NCI-H2081 treated with DMSO at 0.1 percent for 48 hours (cell line): ENCODE measurements at regions not wholly inside any gene's neighbourhood (a gene's known extent, or its start where the extent isn't known, plus 50 kb on each side); places are given as distances from the start of the nearest gene placed in this dataset.
"Not testable (repeated sequence)": the region's sequence is repeated elsewhere in the genome, so short reads cannot be mapped to it uniquely, and the experiment has no call there.

Experiments
- DNase-seq: peaks from one replicate; lab custom pipeline; 2025; lab: John Stamatoyannopoulos, UW

GRCh38 chr12:89856431-89856830, 147.8 kb upstream of the ATP2B1 start:
- DNase-seq, result no peak

GRCh38 chr12:89848732-89849131, 140.1 kb upstream of the ATP2B1 start:
- DNase-seq, result no peak

DNA sequence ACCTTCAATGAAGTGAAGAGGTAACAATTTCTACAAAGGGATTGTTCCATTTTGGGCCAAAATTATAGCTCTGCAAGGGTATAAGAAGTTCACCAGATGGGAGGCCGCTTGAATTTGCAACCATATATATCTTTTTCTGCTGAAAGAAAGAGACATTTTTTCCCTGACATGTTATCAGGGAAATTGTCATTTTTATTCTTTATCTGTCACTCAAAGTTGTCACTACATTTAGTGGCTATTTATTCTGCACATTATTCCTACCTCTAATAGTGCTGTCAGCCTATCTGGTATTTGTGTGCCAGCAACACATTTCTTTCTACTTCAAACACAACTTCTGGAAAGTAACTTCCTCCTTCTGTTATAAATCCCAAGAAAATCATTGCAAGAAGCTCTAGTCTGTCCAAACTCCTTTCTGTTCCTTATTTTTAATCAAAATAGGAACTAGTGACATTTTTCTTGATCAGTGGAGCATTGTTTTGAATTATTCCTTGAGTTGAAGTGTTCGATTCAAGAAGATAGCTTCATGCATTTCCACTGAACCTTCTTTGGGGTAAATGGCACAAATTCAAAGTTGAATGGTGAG, 137.9 kb upstream of the ATP2B1 start:
- DNase-seq, result no peak

GRCh38 chr12:89845767-89846166, 137.1 kb upstream of the ATP2B1 start:
- DNase-seq, result no peak

DNA sequence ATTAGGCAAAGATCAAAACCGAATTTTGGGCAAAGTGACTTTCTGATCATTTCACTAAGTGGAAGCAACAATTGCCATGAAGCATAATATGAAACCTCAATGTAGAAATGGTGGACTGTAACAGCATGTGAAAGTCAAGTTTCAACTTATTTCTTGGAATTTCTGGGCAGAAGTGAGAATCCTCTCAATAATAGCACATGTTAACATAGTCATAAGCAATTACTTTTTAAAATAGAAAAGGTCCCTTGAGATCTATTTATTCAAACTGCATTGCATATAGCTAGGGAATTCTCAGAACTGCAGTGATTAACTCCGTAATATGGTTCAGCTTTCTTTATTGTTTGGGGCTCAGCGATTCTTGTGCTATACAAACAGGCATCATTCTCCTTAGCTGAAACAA, 136.7 kb upstream of the ATP2B1 start:
- DNase-seq, result no peak

GRCh38 chr12:89844539-89844938, 135.9 kb upstream of the ATP2B1 start:
- no peak for DNase-seq

- no peak for DNase-seq
These were observed 131.7 kb upstream of the ATP2B1 start for GRCh38 chr12:89840162-89840922.

- DNase-seq, result no peak
These were observed 130.8 kb upstream of the ATP2B1 start for GRCh38 chr12:89839444-89839843.

DNA sequence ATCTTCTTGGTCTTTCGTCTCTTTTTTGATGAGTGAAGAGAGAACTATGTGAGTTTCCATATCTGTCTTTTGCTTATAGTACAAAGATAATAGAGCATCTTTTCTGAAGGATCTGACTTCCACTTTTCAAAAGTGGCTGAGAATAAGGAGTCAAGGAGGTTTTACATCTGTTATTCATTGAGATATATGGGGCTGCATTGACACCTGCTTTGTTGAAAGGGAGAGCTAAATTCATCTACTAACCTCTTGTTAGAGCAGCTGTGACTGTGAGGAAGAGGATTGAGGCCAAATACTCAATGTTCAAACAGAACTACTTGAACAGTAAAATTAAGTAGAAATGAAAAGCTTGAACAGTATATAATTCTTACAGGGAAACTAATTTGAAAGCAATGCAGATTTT, 130.2 kb upstream of the ATP2B1 start:
- no peak for DNase-seq

DNA sequence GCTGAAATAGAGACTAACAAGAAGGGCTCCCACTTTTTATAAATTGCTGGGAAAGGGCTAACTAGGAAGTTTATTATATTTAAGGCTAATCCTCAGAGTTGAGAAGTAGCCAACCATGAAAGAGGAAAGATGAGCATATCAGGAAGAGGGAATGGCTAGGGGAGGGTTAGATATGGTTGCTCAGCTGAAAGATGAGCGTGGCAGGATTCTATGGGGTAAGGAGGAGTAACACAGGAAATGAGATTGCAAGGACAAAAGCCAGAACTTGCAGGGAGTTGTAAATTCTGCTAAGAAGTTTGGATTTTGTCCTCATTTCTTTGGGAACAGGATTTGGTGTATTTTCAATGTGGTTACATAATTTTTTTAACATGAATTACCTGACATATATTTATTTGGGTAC, 127.4 kb upstream of the ATP2B1 start:
- DNase-seq, result no peak

- no peak for DNase-seq
These were observed 126.0 kb upstream of the ATP2B1 start for GRCh38 chr12:89834676-89835075.

DNA sequence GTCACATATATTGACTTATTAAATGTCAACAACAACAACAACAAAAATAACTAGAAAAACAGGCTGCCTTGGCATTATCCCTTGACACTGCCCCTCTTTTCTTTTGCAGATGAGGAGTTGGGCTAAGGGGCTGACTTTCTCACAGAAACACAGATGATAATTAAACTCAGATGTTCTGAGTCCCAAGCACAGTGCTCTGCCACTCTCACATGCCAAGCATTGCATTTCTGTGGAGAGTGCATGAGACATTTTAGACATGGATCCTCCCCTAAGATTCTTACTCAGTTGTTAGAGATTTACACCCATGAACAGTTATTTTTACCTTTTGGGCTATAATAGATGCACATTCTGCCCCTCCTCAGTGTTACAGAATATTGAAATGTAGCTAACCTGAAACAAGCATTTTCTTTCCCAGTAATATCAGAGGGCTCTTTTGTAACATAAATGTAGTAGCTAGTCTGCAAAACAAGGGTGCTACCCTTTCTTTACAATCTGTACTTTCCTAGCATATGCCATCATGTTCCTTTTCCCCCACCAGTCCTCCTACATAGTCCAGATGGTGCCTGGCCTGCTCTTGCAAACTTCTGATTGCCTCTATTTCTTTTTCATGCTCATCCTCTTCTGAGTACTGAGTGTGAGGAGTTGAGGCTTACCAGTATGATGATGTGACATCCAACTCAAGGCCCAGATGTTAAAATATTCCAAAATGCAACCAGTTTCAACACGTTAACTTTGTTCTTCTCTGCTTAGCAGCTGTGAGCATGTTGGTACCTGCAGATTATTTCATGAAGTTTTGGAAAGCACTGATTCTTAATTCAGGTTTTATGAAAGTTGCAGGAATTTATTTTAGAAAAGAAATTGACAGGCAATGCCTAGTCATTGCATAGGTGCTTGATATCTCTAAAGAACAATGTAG, 125.0 kb upstream of the ATP2B1 start:
- no peak for DNase-seq

DNA sequence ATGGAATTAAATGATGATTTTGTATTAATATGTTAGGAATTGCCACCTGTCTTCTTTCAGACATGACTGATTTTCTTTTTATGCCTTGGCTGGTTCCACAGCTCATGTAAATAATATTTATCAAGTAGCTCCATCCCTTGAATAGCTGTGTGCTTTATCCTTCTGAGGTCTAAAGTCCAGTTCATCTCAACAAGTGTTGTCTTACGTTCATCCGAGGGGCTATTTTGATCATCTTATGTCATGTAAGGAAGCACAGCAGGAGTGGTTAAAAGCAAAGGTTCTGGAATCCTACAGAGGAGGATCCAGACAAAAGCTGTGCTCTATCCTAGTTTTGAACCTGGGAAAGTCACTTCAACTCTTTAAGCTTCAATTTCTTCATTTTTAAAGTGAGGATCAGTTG, 123.7 kb upstream of the ATP2B1 start:
- DNase-seq, result no peak

GRCh38 chr12:89831310-89832095, 122.9 kb upstream of the ATP2B1 start:
- DNase-seq, result no peak

- no peak for DNase-seq
These were observed 120.9 kb upstream of the ATP2B1 start for GRCh38 chr12:89829434-89829975.

DNA sequence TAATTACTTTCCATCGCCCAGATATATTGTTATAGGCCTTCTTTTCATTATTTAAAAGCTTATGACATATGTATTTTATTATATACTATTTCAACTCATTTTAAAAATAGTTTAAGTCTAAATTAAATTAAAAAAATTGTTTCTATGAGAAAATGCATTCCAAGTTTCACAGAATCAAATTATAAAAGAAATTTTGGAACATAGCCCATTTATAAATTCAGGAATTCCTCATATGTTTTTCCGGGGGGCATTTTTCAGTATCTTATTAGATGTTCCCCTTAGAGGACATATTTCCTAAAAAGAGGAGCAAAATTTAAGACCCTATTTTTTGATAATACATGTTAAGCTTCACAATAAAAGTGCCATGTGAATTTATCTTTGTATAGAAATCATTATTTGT, 119.9 kb upstream of the ATP2B1 start:
- no peak for DNase-seq

- no peak for DNase-seq
These were observed 119.0 kb upstream of the ATP2B1 start for GRCh38 chr12:89827592-89827991.

GRCh38 chr12:89826468-89826867, 117.8 kb upstream of the ATP2B1 start:
- no peak for DNase-seq

DNA sequence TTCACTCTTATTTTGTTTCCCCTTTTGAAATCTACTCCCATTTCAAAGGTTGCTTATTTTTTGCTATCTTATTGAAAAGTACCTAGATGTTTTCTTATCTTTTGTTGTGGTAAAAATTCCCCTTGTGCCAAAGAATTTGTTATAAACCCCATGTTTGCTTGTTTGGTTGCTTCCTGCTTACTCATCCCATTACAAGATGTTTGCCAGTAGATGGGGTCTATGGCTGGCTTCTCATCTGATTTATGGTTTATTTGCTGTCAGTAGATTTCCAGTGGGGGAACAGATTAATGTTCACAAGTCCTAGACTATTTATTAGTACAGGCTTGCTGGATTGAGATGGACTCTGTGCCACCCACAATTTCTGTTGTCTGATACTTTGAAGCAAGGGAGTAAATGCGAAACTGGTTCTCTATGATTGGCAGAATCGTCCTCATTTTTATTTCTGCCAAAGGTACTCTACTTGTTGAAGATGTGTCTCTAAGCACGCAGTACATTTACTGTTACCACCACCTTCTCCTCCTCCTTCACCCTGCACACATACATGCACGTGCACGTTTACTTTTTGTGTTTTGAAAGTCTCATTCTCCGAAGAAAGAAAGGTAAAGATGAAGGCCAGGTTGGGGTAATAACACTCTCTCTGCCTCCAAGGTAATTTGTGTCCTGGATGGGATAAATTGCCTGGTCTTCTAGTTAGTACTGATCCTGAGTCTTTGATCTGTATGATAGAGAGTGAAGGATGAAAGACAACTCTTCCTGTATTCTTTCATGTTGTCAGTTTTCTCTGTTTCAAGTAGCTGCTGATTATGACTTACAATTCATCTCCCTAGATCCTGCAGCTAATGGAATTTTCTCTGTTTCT, 117.2 kb upstream of the ATP2B1 start:
- DNase-seq, result no peak

DNA sequence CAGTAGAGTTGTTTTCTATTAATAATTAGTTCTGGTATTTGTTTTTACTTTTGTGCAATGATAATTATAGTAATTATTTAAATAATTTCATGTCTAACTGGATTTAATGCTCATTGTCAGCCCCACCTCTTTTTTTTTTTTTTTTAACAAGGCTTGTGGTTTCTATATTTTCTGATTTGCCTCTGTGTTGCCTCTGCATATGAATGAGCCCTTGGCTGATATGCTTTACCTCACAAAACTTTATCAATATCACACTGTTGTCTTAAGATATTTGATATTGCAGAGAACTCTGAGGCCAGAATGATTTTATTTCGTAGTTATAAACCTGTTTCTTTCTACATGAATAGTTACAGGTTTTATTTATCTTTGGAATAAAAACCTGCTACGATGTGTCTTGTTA, 116.2 kb upstream of the ATP2B1 start:
- no peak for DNase-seq

DNA sequence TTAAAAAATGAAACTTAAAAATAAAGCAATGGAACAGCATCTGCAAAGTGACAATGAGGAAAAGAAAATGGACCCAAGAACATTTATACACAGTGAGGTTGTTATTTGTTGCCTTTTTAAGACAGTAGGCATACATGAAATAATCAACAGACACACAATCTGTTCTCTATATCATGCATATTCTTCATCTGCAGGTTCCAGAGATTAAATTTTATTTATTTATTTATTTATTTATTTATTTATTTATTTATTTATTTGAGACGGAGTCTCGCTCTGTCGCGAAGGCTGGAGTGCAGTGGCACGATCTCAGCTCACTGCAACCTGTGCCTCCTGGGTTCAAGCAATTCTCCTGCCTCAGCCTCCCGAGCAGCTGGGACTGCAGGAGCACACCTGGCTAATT, 114.4 kb upstream of the ATP2B1 start:
- DNase-seq, result not testable (repeated sequence)
